Astrocyte (in vitro differentiated cells and primary cell): ENCODE measurements at regions not wholly inside any gene's neighbourhood (a gene's known extent, or its start where the extent isn't known, plus 50 kb on each side); places are given as distances from the start of the nearest gene placed in this dataset.

Experiments used
- EZH2 ChIP-seq: IDR thresholded peaks from 2 replicates; pipeline ENCODE4 v1.6.1; 2012; ENCODE audit warnings: mild to moderate bottlenecking, low read length, inconsistent platforms; ENCODE audit not compliant: insufficient read depth
- TF ChIP-seq, protein P1 (sequence below): IDR thresholded peaks from 2 replicates; pipeline ENCODE4 v1.5.1; 2011; ENCODE audit warnings: low read depth, mild to moderate bottlenecking, inconsistent platforms, low read length, moderate library complexity; ENCODE audit not compliant: insufficient read depth

DNA sequence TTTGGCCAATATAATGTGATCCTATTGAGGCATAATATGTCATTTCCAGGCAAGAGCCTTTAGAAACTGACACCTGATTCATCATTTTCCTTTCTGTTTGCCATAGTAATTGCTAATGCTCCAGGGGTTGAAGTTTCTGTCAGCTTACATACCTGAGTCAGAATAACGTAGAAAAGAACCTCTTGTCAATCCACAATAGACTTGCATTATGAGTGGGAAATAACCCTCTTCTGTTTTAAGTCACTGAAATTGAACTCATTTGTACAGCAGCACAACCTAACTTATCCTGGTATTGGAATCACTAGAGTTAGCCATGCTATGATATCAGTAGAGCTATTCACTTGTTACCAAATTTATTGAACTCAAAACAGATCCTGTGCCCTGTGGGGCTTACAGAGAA is 101.7 kb upstream of the TP63 start:
- TF ChIP-seq, protein P1, sequence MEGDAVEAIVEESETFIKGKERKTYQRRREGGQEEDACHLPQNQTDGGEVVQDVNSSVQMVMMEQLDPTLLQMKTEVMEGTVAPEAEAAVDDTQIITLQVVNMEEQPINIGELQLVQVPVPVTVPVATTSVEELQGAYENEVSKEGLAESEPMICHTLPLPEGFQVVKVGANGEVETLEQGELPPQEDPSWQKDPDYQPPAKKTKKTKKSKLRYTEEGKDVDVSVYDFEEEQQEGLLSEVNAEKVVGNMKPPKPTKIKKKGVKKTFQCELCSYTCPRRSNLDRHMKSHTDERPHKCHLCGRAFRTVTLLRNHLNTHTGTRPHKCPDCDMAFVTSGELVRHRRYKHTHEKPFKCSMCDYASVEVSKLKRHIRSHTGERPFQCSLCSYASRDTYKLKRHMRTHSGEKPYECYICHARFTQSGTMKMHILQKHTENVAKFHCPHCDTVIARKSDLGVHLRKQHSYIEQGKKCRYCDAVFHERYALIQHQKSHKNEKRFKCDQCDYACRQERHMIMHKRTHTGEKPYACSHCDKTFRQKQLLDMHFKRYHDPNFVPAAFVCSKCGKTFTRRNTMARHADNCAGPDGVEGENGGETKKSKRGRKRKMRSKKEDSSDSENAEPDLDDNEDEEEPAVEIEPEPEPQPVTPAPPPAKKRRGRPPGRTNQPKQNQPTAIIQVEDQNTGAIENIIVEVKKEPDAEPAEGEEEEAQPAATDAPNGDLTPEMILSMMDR: no peak
- TF ChIP-seq EZH2: no peak
